NCI-H2227 (cell line): ENCODE measurements at regions not wholly inside any gene's neighbourhood (a gene's known extent, or its start where the extent isn't known, plus 50 kb on each side); places are given as distances from the start of the nearest gene placed in this dataset.
"Not testable (repeated sequence)": the region's sequence is repeated elsewhere in the genome, so short reads cannot be mapped to it uniquely, and the experiment has no call there.

Experiments
- DNase-seq: peaks from one replicate; lab custom pipeline; 2025; ENCODE audit not compliant: unreplicated experiment; lab: John Stamatoyannopoulos, UW

GRCh38 chr7:113610572-113610971 is 308.2 kb downstream of the PPP1R3A start:
- DNase-seq, result no peak

- DNase-seq, result no peak
These were observed 310.0 kb downstream of the PPP1R3A start for GRCh38 chr7:113608782-113609181.

- DNase-seq, result no peak
These were observed 312.5 kb downstream of the PPP1R3A start for GRCh38 chr7:113606325-113606724.

GRCh38 chr7:113600428-113600827 is 318.4 kb downstream of the PPP1R3A start:
- not testable (repeated sequence) for DNase-seq

- DNase-seq, result peak; percentile 85
These were observed 325.4 kb downstream of the PPP1R3A start for GRCh38 chr7:113593455-113593854.

- not testable (repeated sequence) for DNase-seq
These were observed 325.9 kb downstream of the PPP1R3A start for GRCh38 chr7:113592924-113593323.

- no peak for DNase-seq
These were observed 336.3 kb downstream of the PPP1R3A start for GRCh38 chr7:113582471-113582870.

- not testable (repeated sequence) for DNase-seq
These were observed 355.6 kb downstream of the PPP1R3A start for GRCh38 chr7:113563257-113563656.

- no peak for DNase-seq
These were observed 356.0 kb downstream of the PPP1R3A start for GRCh38 chr7:113562801-113563200.

GRCh38 chr7:113562242-113562641 is 356.6 kb downstream of the PPP1R3A start:
- DNase-seq, result no peak

- DNase-seq, result no peak
These were observed 357.4 kb downstream of the PPP1R3A start for GRCh38 chr7:113561446-113561845.

- DNase-seq, result no peak
These were observed 367.8 kb downstream of the PPP1R3A start for GRCh38 chr7:113550966-113551365.

- DNase-seq, result no peak
These were observed 370.2 kb downstream of the PPP1R3A start for GRCh38 chr7:113548561-113548960.

GRCh38 chr7:113548137-113548536 is 370.7 kb downstream of the PPP1R3A start:
- no peak for DNase-seq

GRCh38 chr7:113521468-113521867 is 397.3 kb downstream of the PPP1R3A start:
- DNase-seq, result no peak

- no peak for DNase-seq
These were observed 399.3 kb downstream of the PPP1R3A start for GRCh38 chr7:113519472-113519871.

- DNase-seq, result no peak
These were observed 386.3 kb upstream of the SMIM30 start for GRCh38 chr7:113504691-113505090.

GRCh38 chr7:113504142-113504541 is 385.8 kb upstream of the SMIM30 start:
- no peak for DNase-seq

- DNase-seq, result not testable (repeated sequence)
These were observed 378.2 kb upstream of the SMIM30 start for GRCh38 chr7:113496586-113496985.

- not testable (repeated sequence) for DNase-seq
These were observed 376.6 kb upstream of the SMIM30 start for GRCh38 chr7:113494797-113495566.

- DNase-seq, result no peak
These were observed 373.0 kb upstream of the SMIM30 start for GRCh38 chr7:113491305-113491704.

- no peak for DNase-seq
These were observed 369.8 kb upstream of the SMIM30 start for GRCh38 chr7:113487925-113488731.
